Colonic mucosa (tissue), 4 donors: ENCODE measurements at regions not wholly inside any gene's neighbourhood (a gene's known extent, or its start where the extent isn't known, plus 50 kb on each side); places are given as distances from the start of the nearest gene placed in this dataset.
"Not testable (repeated sequence)": the region's sequence is repeated elsewhere in the genome, so short reads cannot be mapped to it uniquely, and the experiment has no call there.

ENCODE experiments used
- DNase-seq: peaks from one replicate; pipeline ENCODE4 v3.0.0-alpha.2; 2020
- H3K27ac ChIP-seq: fragments of 200-600 bp; one replicate; pipeline ENCODE4 v1.8.0; 2021
- H3K27me3 ChIP-seq: fragments of 200-600 bp; one replicate; pipeline ENCODE4 v1.8.0; 2021
- H3K36me3 ChIP-seq: fragments of 200-600 bp; one replicate; pipeline ENCODE4 v1.8.0; 2021
- H3K4me1 ChIP-seq: fragments of 200-600 bp; one replicate; pipeline ENCODE4 v1.8.0; 2021; ENCODE audit warnings: mild to moderate bottlenecking
- H3K4me3 ChIP-seq: fragments of 200-600 bp; one replicate; pipeline ENCODE4 v1.8.0; 2021
- H3K9ac ChIP-seq, 2 donors: one replicate each; pipeline ENCODE4 v1.7.0; 2013; ENCODE audit warnings: control low read depth in 2 of 2, low read depth in 2 of 2, low read length in 2 of 2
- H3K9me3 ChIP-seq: fragments of 200-600 bp; one replicate; pipeline ENCODE4 v1.8.0; 2021
- CTCF ChIP-seq: fragments of 200-600 bp; IDR thresholded peaks from one replicate; pipeline ENCODE4 v1.8.0; 2022; ENCODE audit warnings: antibody characterized with exemption, mild to moderate bottlenecking
- intact Hi-C: fragments of 100-400 bp; cut with DNase I; formaldehyde crosslinking; loops from one replicate; pipeline ENCODE4 v1.14.1; 2022
- donor health status: healthy.
- donor health status: DM: no; HTN: no; CAD: no.
- donor health status: DM: no; HTN: no; CAD: no.

- no peaks in the 10 kb centered on the region for H3K27me3 ChIP-seq
- no peak for DNase-seq
- TF ChIP-seq CTCF, result no peak
- no peaks in the 10 kb centered on the region for H3K4me1 ChIP-seq
- intact Hi-C loops, result no loop called here
- H3K4me3 ChIP-seq, result no peak overlapping the region
- no peaks in the 10 kb centered on the region for H3K9me3 ChIP-seq
- no peak overlapping the region for H3K9ac ChIP-seq
- H3K36me3 ChIP-seq, result no peaks in the 10 kb centered on the region
- H3K27ac ChIP-seq, result no peak overlapping the region
Measured at GRCh38 chr17:70717042-70717441, 547.7 kb downstream of the KCNJ2 start.

GRCh38 chr17:70736375-70736957 is 567.1 kb downstream of the KCNJ2 start:
- Histone ChIP-seq H3K4me1 (no peaks in the 10 kb centered on the region), H3K9me3 (no peaks in the 10 kb centered on the region), H3K27me3 (no peaks in the 10 kb centered on the region), H3K9ac (no peak overlapping the region), H3K27ac (no peak overlapping the region), H3K36me3 (no peaks in the 10 kb centered on the region), H3K4me3 (no peak overlapping the region)
- DNase-seq, result no peak
- no peak for TF ChIP-seq CTCF
- intact Hi-C loops, result no loop called here

- no peak for TF ChIP-seq CTCF
- Histone ChIP-seq H3K36me3 (no peaks in the 10 kb centered on the region), H3K27me3 (no peaks in the 10 kb centered on the region), H3K4me1 (no peaks in the 10 kb centered on the region), H3K27ac (no peak overlapping the region), H3K4me3 (no peak overlapping the region), H3K9ac (no peak overlapping the region), H3K9me3 (no peaks in the 10 kb centered on the region)
- no peak for DNase-seq
- intact Hi-C loops, result no loop called here
Measured at GRCh38 chr17:70739065-70739464, 569.7 kb downstream of the KCNJ2 start.

GRCh38 chr17:70746574-70746973 is 577.2 kb downstream of the KCNJ2 start:
- H3K4me3 ChIP-seq, H3K36me3 ChIP-seq, H3K9me3 ChIP-seq, H3K27ac ChIP-seq, intact Hi-C loops, H3K9ac ChIP-seq, H3K4me1 ChIP-seq, DNase-seq, H3K27me3 ChIP-seq: not testable (repeated sequence)

GRCh38 chr17:70750983-70751382 is 581.7 kb downstream of the KCNJ2 start:
- Histone ChIP-seq H3K9me3 (no peaks in the 10 kb centered on the region), H3K9ac (no peak overlapping the region), H3K27ac (no peak overlapping the region), H3K4me3 (no peak overlapping the region), H3K27me3 (no peaks in the 10 kb centered on the region), H3K36me3 (no peaks in the 10 kb centered on the region), H3K4me1 (no peaks in the 10 kb centered on the region)
- DNase-seq, result no peak
- no peak for TF ChIP-seq CTCF
- intact Hi-C loops, result no loop called here

GRCh38 chr17:70752461-70752860 is 583.1 kb downstream of the KCNJ2 start:
- H3K9me3 ChIP-seq, H3K9ac ChIP-seq, DNase-seq, intact Hi-C loops, H3K36me3 ChIP-seq, H3K27me3 ChIP-seq, H3K4me1 ChIP-seq, H3K27ac ChIP-seq, H3K4me3 ChIP-seq: not testable (repeated sequence)
